Fibroblast of the aortic adventitia (primary cell): ENCODE measurements at regions not wholly inside any gene's neighbourhood (a gene's known extent, or its start where the extent isn't known, plus 50 kb on each side); places are given as distances from the start of the nearest gene placed in this dataset.
"Not testable (repeated sequence)": the region's sequence is repeated elsewhere in the genome, so short reads cannot be mapped to it uniquely, and the experiment has no call there.

Experiments
- DNase-seq: peaks from one replicate; pipeline ENCODE4 v3.0.0-alpha.2; 2010; ENCODE audit warnings: low read depth
- H3K4me3 ChIP-seq: 2 replicates; pipeline ENCODE4 v1.5.1; 2011; ENCODE audit warnings: low read depth, mild to moderate bottlenecking, control low read depth, low read length, moderate library complexity
- TF ChIP-seq, protein P1 (sequence below): IDR thresholded peaks from 2 replicates; pipeline ENCODE4 v1.5.1; 2011; ENCODE audit warnings: mild to moderate bottlenecking, low read length, control low read depth, inconsistent platforms; ENCODE audit not compliant: insufficient read depth

- H3K4me3 ChIP-seq = no peak overlapping the region
- TF ChIP-seq, protein P1, sequence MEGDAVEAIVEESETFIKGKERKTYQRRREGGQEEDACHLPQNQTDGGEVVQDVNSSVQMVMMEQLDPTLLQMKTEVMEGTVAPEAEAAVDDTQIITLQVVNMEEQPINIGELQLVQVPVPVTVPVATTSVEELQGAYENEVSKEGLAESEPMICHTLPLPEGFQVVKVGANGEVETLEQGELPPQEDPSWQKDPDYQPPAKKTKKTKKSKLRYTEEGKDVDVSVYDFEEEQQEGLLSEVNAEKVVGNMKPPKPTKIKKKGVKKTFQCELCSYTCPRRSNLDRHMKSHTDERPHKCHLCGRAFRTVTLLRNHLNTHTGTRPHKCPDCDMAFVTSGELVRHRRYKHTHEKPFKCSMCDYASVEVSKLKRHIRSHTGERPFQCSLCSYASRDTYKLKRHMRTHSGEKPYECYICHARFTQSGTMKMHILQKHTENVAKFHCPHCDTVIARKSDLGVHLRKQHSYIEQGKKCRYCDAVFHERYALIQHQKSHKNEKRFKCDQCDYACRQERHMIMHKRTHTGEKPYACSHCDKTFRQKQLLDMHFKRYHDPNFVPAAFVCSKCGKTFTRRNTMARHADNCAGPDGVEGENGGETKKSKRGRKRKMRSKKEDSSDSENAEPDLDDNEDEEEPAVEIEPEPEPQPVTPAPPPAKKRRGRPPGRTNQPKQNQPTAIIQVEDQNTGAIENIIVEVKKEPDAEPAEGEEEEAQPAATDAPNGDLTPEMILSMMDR = no peak
- no peak for DNase-seq
Observed at GRCh38 chr2:142525720-142526119, 351.7 kb upstream of the KYNU start.

- TF ChIP-seq, protein P1 = no peak
- H3K4me3 ChIP-seq = no peak overlapping the region
- no peak for DNase-seq
Observed at GRCh38 chr2:142521492-142521891, 356.0 kb upstream of the KYNU start.

GRCh38 chr2:142515493-142515892 lies 362.0 kb upstream of the KYNU start:
- DNase-seq = no peak
- H3K4me3 ChIP-seq = no peak overlapping the region
- TF ChIP-seq, protein P1 = no peak

GRCh38 chr2:142509401-142509800 lies 368.1 kb upstream of the KYNU start:
- DNase-seq = no peak
- H3K4me3 ChIP-seq = no peak overlapping the region
- TF ChIP-seq, protein P1 = no peak

- no peak for DNase-seq
- TF ChIP-seq, protein P1 = no peak
- no peak overlapping the region for H3K4me3 ChIP-seq
Observed at GRCh38 chr2:142504754-142505153, 372.7 kb upstream of the KYNU start.

- TF ChIP-seq, protein P1 = no peak
- H3K4me3 ChIP-seq = no peak overlapping the region
Observed at GRCh38 chr2:142502402-142502801, 371.6 kb upstream of the LRP1B start.

GRCh38 chr2:142495141-142495540 lies 364.3 kb upstream of the LRP1B start:
- TF ChIP-seq, protein P1 = no peak
- DNase-seq = no peak

More at GRCh38 chr2:142502402-142502801, 371.6 kb upstream of the LRP1B start:
- DNase-seq = no peak

DNA sequence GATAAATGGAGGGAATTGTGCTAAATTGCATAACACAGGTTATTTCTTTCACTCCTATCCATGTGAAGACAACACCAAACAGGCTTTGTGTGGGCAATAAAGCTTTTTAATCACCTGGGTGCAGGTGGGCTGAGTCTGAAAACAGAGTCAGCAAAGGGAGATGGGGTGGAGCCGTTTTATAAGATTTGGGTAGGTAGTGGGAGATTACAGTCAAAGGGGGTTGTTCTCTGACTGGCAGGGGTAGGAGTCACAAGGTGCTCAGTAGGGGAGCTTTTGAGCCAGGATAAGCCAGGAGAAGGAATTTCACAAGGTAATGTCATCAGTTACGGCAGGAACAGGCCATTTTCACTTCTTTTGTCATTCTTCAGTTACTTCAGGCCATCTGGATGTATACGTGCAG lies 358.8 kb upstream of the LRP1B start:
- not testable (repeated sequence) for DNase-seq, H3K4me3 ChIP-seq

More at GRCh38 chr2:142495141-142495540, 364.3 kb upstream of the LRP1B start:
- H3K4me3 ChIP-seq = no peak overlapping the region
